Suprapubic skin (tissue), 4 donors: ENCODE measurements at regions not wholly inside any gene's neighbourhood (a gene's known extent, or its start where the extent isn't known, plus 50 kb on each side); places are given as distances from the start of the nearest gene placed in this dataset.
"Not testable (repeated sequence)": the region's sequence is repeated elsewhere in the genome, so short reads cannot be mapped to it uniquely, and the experiment has no call there.

Source experiments
- DNase-seq, 2 donors: peaks; one replicate each; pipeline ENCODE4 v3.0.0-alpha.2; 2019; ENCODE audit warnings: low spot score in 2 of 2
- H3K27ac ChIP-seq: fragments of 200-600 bp; sonication (generic); one replicate; pipeline ENCODE4 v1.5.1; 2019
- H3K27me3 ChIP-seq: fragments of 200-600 bp; sonication (generic); one replicate; pipeline ENCODE4 v1.5.1; 2019
- H3K36me3 ChIP-seq: fragments of 200-600 bp; sonication (generic); one replicate; pipeline ENCODE4 v1.5.1; 2019
- H3K4me1 ChIP-seq: fragments of 200-600 bp; sonication (generic); one replicate; pipeline ENCODE4 v1.5.1; 2019
- H3K4me3 ChIP-seq: fragments of 200-600 bp; sonication (generic); one replicate; pipeline ENCODE4 v1.5.1; 2019; ENCODE audit warnings: mild to moderate bottlenecking
- H3K9me3 ChIP-seq: fragments of 200-600 bp; sonication (generic); one replicate; pipeline ENCODE4 v1.5.1; 2019
- EP300 ChIP-seq: sonication (generic); formaldehyde crosslinking; IDR thresholded peaks from one replicate; pipeline ENCODE4 v1.6.1; 2017; ENCODE audit warnings: antibody characterized with exemption
- POLR2A ChIP-seq, 2 donors: fragments of 450-650 bp; IDR thresholded peaks; one replicate each; pipeline ENCODE4 v1.6.1; 2017; ENCODE audit warnings: antibody characterized with exemption in 2 of 2, mild to moderate bottlenecking in 2 of 2, moderate library complexity in 2 of 2
- POLR2AphosphoS5 ChIP-seq, 3 donors: sonication (generic); formaldehyde crosslinking; IDR thresholded peaks; one replicate each; pipeline ENCODE4 v1.6.1; 2017; ENCODE audit warnings: antibody characterized with exemption in 3 of 3
- WGBS: methylation state at CpG from one replicate; pipeline ENCODE4 v1.1.5; 2018; 5-methylcytosine and 5-hydroxymethylcytosine counted together
- TF ChIP-seq, protein P1 (sequence below), 2 donors: fragments of 200-600 bp in 1 of 2; fragments of 450-650 bp in 1 of 2; sonication (generic) in 1 of 2; IDR thresholded peaks; one replicate each; pipeline ENCODE4 v1.5.1; 2016 to 2019; ENCODE audit warnings: antibody characterized with exemption in 2 of 2, mild to moderate bottlenecking in 1 of 2, moderate library complexity in 1 of 2

- 71% methylated on average over 4 of the region's 4 CpGs for WGBS
- no peak overlapping the region for H3K27ac ChIP-seq
- H3K27me3 ChIP-seq = no peaks in the 10 kb centered on the region
- DNase-seq = no peak
- no peaks in the 10 kb centered on the region for H3K36me3 ChIP-seq
- H3K9me3 ChIP-seq = no peaks in the 10 kb centered on the region
- H3K4me3 ChIP-seq = no peak overlapping the region
- H3K4me1 ChIP-seq = no peaks in the 10 kb centered on the region
- TF ChIP-seq EP300 = no peak
- TF ChIP-seq, protein P1, sequence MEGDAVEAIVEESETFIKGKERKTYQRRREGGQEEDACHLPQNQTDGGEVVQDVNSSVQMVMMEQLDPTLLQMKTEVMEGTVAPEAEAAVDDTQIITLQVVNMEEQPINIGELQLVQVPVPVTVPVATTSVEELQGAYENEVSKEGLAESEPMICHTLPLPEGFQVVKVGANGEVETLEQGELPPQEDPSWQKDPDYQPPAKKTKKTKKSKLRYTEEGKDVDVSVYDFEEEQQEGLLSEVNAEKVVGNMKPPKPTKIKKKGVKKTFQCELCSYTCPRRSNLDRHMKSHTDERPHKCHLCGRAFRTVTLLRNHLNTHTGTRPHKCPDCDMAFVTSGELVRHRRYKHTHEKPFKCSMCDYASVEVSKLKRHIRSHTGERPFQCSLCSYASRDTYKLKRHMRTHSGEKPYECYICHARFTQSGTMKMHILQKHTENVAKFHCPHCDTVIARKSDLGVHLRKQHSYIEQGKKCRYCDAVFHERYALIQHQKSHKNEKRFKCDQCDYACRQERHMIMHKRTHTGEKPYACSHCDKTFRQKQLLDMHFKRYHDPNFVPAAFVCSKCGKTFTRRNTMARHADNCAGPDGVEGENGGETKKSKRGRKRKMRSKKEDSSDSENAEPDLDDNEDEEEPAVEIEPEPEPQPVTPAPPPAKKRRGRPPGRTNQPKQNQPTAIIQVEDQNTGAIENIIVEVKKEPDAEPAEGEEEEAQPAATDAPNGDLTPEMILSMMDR (IDR thresholded peaks at IDR 0.05) = no peak
- TF ChIP-seq POLR2A (IDR thresholded peaks at IDR 0.05) = no peak
- no peak for TF ChIP-seq POLR2AphosphoS5 (IDR thresholded peaks at IDR 0.05)
These were observed 366.5 kb downstream of the TAF11L14 start for GRCh38 chr5:18000744-18001143.

DNA sequence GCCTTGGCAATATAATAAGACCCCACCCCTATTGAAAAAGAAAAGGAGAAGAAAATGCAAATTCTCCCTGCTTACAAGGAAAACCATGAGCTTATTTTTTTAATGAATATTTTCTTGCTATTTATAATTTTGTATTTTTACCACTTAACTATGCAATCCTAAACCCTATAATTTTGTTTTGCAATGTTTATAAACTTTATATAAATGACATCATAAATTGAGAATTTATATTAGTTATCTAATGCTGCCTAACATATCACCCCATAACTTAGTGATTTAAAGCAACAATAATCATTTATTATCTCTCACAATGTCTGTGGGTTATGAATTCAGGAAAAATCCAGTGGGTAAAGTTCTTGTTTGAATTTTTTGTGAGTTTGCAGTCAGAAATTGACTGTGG, 369.1 kb downstream of the TAF11L14 start:
- Histone ChIP-seq H3K4me1 (no peaks in the 10 kb centered on the region), H3K27me3 (no peaks in the 10 kb centered on the region), H3K4me3 (no peak overlapping the region), H3K36me3 (no peaks in the 10 kb centered on the region), H3K9me3 (no peaks in the 10 kb centered on the region), H3K27ac (no peak overlapping the region)
- TF ChIP-seq, protein P1 (IDR thresholded peaks at IDR 0.05) = no peak
- no peak for TF ChIP-seq EP300
- TF ChIP-seq POLR2AphosphoS5 (IDR thresholded peaks at IDR 0.05) = no peak
- no peak for TF ChIP-seq POLR2A (IDR thresholded peaks at IDR 0.05)
- no peak for DNase-seq

DNA sequence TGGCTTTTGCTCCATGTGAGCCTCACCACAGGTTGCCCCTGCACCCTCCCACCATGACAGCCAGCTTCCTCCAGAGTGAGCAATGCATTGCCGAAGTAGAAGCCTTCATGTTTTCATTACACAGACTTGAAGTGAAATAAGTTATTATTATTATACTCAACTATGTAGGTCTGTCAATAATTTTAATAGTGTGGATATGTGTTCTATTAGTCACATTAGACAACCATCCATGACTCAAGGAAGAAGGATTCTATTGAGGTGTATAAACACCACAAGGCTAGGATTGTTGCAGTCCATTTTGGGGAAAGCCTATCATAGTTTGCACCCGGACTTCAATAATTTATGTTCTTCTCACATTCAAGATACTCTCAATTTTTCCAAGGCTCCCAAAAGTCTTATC, 369.5 kb downstream of the TAF11L14 start:
- 91% methylated on average over 2 of the region's 2 CpGs for WGBS
- no peak overlapping the region for H3K27ac ChIP-seq
- DNase-seq = no peak
- H3K9me3 ChIP-seq = no peaks in the 10 kb centered on the region
- no peaks in the 10 kb centered on the region for H3K36me3 ChIP-seq
- no peaks in the 10 kb centered on the region for H3K4me1 ChIP-seq
- no peak overlapping the region for H3K4me3 ChIP-seq
- TF ChIP-seq POLR2AphosphoS5 (IDR thresholded peaks at IDR 0.05) (no peak), POLR2A (IDR thresholded peaks at IDR 0.05) (no peak), EP300 (no peak)
- TF ChIP-seq, protein P1 (IDR thresholded peaks at IDR 0.05) = no peak
- H3K27me3 ChIP-seq = no peaks in the 10 kb centered on the region

GRCh38 chr5:18006235-18006634, 372.0 kb downstream of the TAF11L14 start:
- not testable (repeated sequence) for H3K4me3 ChIP-seq, H3K27me3 ChIP-seq, H3K9me3 ChIP-seq, H3K27ac ChIP-seq, DNase-seq, H3K36me3 ChIP-seq, H3K4me1 ChIP-seq
- WGBS = 91% methylated on average over 8 of the region's 8 CpGs

- no peak for TF ChIP-seq POLR2A (IDR thresholded peaks at IDR 0.05)
- no peak for TF ChIP-seq POLR2AphosphoS5 (IDR thresholded peaks at IDR 0.05)
- no peak for TF ChIP-seq EP300
- TF ChIP-seq, protein P1 (IDR thresholded peaks at IDR 0.05) = no peak
- H3K36me3 ChIP-seq = no peaks in the 10 kb centered on the region
- no peak for DNase-seq
- no peaks in the 10 kb centered on the region for H3K4me1 ChIP-seq
- no peak overlapping the region for H3K4me3 ChIP-seq
- H3K27me3 ChIP-seq = no peaks in the 10 kb centered on the region
- no peak overlapping the region for H3K27ac ChIP-seq
- no peaks in the 10 kb centered on the region for H3K9me3 ChIP-seq
These were observed 374.7 kb downstream of the TAF11L14 start for GRCh38 chr5:18008940-18009339.

- DNase-seq = no peak
- 71% methylated on average over 2 of the region's 2 CpGs for WGBS
- Histone ChIP-seq H3K9me3 (no peaks in the 10 kb centered on the region), H3K4me3 (no peak overlapping the region), H3K4me1 (no peaks in the 10 kb centered on the region), H3K27me3 (no peaks in the 10 kb centered on the region), H3K36me3 (no peaks in the 10 kb centered on the region), H3K27ac (no peak overlapping the region)
- TF ChIP-seq, protein P1 (IDR thresholded peaks at IDR 0.05) = no peak
- TF ChIP-seq EP300 (no peak), POLR2A (IDR thresholded peaks at IDR 0.05) (no peak), POLR2AphosphoS5 (IDR thresholded peaks at IDR 0.05) (no peak)
These were observed 375.8 kb downstream of the TAF11L14 start for GRCh38 chr5:18010053-18010452.
